Effector memory CD4-positive, alpha-beta T cell (primary cell): ENCODE measurements at regions not wholly inside any gene's neighbourhood (a gene's known extent, or its start where the extent isn't known, plus 50 kb on each side); places are given as distances from the start of the nearest gene placed in this dataset.
"Not testable (repeated sequence)": the region's sequence is repeated elsewhere in the genome, so short reads cannot be mapped to it uniquely, and the experiment has no call there.

Source experiments
- DNase-seq, 3 donors: peaks; one replicate each; pipeline ENCODE4 v3.0.0-alpha.2; 2020
- H3K27ac ChIP-seq: 2 replicates; pipeline ENCODE4 v1.7.0; 2013; ENCODE audit warnings: mild to moderate bottlenecking, low read length, moderate library complexity; ENCODE audit not compliant: insufficient read depth, poor library complexity, severe bottlenecking
- H3K27me3 ChIP-seq: replicated peaks from 2 replicates; pipeline ENCODE4 v1.7.0; 2013; ENCODE audit warnings: mild to moderate bottlenecking, low read length; ENCODE audit not compliant: insufficient read depth, control insufficient read depth, poor library complexity, severe bottlenecking
- H3K36me3 ChIP-seq: 2 replicates; pipeline ENCODE4 v1.7.0; 2013; ENCODE audit warnings: mild to moderate bottlenecking, low read length, moderate library complexity; ENCODE audit not compliant: control insufficient read depth, insufficient read depth
- H3K4me1 ChIP-seq: 2 replicates; pipeline ENCODE4 v1.7.0; 2013; ENCODE audit warnings: low read length, mild to moderate bottlenecking; ENCODE audit not compliant: control insufficient read depth, insufficient read depth, poor library complexity, severe bottlenecking
- H3K4me3 ChIP-seq: 2 replicates; pipeline ENCODE4 v1.7.0; 2013; ENCODE audit warnings: low read length, low read depth, mild to moderate bottlenecking; ENCODE audit not compliant: insufficient read depth, poor library complexity, severe bottlenecking
- H3K9me3 ChIP-seq: 2 replicates; pipeline ENCODE4 v1.7.0; 2013; ENCODE audit warnings: mild to moderate bottlenecking, low read length, moderate library complexity; ENCODE audit not compliant: control insufficient read depth

- DNase-seq = no peak
- no peaks in the 10 kb centered on the region for H3K9me3 ChIP-seq
- no peak overlapping the region for H3K27ac ChIP-seq
- H3K4me1 ChIP-seq = no peaks in the 10 kb centered on the region
- H3K4me3 ChIP-seq = no peak overlapping the region
- no peaks in the 10 kb centered on the region for H3K27me3 ChIP-seq
- no peaks in the 10 kb centered on the region for H3K36me3 ChIP-seq
Measured at GRCh38 chr2:16391986-16392385, 273.6 kb downstream of the CYRIA start.

DNA sequence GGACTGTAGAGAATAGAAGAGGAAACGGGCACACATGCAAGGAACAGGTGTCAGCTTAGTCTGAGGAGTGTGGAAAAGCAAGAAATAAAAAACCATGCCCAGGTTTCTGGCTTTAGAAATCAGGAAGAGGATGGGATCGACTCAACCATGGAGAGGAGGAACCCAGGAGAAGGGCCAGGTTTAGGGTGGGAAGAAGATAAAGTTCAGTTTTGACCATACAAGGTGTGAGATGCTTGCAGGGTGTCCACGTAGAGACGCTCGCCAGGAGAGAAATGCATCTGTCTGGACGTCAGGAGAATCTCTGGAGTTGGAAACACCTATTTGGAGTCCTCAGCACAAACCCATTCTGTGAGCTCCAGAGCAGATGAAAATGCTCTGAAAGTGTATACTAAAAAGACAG is 275.1 kb downstream of the CYRIA start:
- no peak for DNase-seq
- Histone ChIP-seq H3K9me3 (no peaks in the 10 kb centered on the region), H3K36me3 (no peaks in the 10 kb centered on the region), H3K27ac (no peak overlapping the region), H3K4me1 (no peaks in the 10 kb centered on the region), H3K27me3 (no peaks in the 10 kb centered on the region), H3K4me3 (no peak overlapping the region)

DNA sequence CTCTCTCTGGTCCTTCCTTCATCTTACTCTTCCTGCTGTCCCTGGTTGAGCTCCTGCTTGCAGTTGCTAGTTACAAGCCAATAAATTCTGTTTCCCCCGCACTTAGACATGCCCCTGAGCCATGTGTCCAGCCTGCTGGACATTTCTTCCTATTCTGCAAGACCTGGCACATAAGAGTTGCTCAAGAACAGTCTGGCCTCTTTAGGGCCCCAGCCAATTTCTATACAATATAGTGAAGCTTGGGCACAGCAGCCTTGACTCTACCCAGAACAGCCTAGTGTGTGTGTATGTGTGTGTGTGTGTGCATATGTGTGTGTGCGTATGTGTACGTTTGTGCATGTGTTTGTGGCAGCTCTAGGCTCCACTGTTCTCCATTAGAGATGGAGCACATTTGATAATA is 276.0 kb downstream of the CYRIA start:
- Histone ChIP-seq H3K4me3 (no peak overlapping the region), H3K36me3 (no peaks in the 10 kb centered on the region), H3K27me3 (no peaks in the 10 kb centered on the region), H3K27ac (no peak overlapping the region), H3K9me3 (no peaks in the 10 kb centered on the region), H3K4me1 (no peaks in the 10 kb centered on the region)
- DNase-seq = no peak

DNA sequence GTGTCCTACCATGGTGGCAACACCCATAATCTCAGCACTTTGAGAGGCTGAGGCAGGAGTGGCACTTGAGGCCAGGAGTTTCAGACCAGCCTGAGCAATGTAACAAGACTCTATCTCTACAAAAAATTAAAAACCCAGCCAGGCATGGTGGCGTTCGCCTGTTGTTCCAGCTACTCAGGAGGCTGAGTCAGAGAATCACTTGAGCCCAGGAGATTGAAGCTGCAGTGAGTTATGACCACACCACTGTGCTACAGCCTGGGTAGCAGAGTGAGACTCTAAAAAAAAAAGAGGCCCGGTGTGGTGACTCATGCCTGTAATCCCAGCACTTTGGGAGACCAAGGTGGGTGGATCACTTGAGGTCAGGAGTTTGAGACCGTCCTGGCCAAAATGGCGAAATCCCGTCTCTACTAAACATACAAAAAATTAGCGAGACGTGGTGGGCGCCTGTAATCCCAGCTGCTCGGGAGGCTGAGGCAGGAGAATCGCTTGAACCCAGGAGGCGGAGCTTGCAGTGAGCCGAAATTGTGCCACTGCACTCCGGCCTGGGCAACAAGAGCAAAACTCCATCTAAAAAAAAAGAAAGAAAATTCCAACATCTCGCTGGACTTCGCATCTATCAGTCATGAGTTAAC is 277.3 kb downstream of the CYRIA start:
- DNase-seq, H3K36me3 ChIP-seq, H3K27ac ChIP-seq, H3K4me1 ChIP-seq, H3K9me3 ChIP-seq, H3K27me3 ChIP-seq, H3K4me3 ChIP-seq: not testable (repeated sequence)

DNA sequence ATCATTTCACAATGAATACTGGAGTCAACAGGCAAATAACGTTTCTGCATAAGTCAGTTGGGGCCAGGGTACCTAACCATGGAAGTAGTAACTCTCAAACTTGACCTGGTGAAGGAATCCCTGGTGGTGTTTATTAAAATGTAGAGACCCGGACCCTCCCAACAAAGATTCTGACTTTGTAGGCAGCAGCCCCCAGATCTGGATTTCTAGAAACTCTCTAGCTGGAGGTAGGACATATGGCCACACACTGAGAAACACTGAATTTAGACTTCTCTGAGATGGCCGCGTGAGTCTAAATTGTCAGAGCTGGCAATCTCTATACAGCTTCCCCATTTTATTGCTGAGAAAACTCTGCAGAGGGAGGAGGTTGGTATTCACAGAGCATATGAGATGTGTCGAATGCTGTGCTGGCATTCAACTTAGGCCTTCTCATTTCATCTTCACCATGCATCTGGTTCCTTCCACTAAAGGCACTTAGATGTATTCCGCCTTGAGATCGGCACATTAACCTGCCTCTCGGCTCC is 278.1 kb downstream of the CYRIA start:
- no peak for DNase-seq
- H3K36me3 ChIP-seq = no peaks in the 10 kb centered on the region
- H3K4me3 ChIP-seq = no peak overlapping the region
- H3K27me3 ChIP-seq = no peaks in the 10 kb centered on the region
- no peak overlapping the region for H3K27ac ChIP-seq
- H3K4me1 ChIP-seq = no peaks in the 10 kb centered on the region
- no peaks in the 10 kb centered on the region for H3K9me3 ChIP-seq

DNA sequence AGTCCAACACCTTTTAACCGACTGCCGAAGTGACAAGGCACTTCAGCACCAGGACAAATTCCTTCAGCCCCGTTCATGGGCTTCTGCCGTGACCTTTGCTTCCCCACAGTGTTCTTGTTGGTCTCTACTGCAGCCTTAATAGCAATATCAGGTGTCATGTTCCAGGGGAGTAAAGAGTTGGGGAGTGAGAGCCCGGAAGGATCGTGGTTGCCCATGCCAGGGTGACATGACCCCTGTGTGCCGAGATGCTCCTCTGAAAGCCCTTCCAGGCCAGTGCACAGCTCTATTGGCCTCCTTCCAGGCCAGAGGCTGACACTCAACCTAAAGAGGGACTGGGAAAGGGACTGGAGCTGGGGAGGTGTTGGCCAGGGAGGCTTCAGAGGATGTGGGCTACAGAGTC is 279.2 kb downstream of the CYRIA start:
- Histone ChIP-seq H3K4me3 (no peak overlapping the region), H3K36me3 (no peaks in the 10 kb centered on the region), H3K9me3 (no peaks in the 10 kb centered on the region), H3K27me3 (no peaks in the 10 kb centered on the region), H3K4me1 (no peaks in the 10 kb centered on the region), H3K27ac (no peak overlapping the region)
- no peak for DNase-seq

- no peaks in the 10 kb centered on the region for H3K4me1 ChIP-seq
- H3K4me3 ChIP-seq = no peak overlapping the region
- no peaks in the 10 kb centered on the region for H3K9me3 ChIP-seq
- no peak for DNase-seq
- no peaks in the 10 kb centered on the region for H3K27me3 ChIP-seq
- H3K36me3 ChIP-seq = no peaks in the 10 kb centered on the region
- H3K27ac ChIP-seq = no peak overlapping the region
Measured at GRCh38 chr2:16386031-16386430, 279.6 kb downstream of the CYRIA start.

DNA sequence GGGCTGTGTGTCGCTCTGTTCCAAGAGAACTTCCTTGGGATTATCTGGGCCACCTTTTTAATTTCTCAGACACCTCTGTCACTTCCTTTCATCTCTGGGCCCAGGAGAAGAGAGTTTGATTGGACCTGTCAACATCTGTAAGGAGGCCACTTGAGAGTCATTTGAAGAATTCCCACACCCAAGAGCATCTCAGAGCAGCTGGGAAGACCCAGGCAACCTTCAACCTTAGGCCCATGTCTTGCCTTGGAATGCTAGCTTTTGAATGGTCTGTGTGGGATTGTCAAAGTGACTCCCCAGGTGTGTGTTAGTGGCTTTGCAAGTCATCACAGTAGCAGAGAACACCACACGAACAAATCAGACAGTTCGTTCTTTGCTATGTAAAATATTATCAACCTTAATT is 280.3 kb downstream of the CYRIA start:
- no peak for DNase-seq
- no peaks in the 10 kb centered on the region for H3K36me3 ChIP-seq
- H3K4me3 ChIP-seq = no peak overlapping the region
- no peaks in the 10 kb centered on the region for H3K4me1 ChIP-seq
- no peaks in the 10 kb centered on the region for H3K27me3 ChIP-seq
- no peaks in the 10 kb centered on the region for H3K9me3 ChIP-seq
- no peak overlapping the region for H3K27ac ChIP-seq

GRCh38 chr2:16383411-16383810 is 282.2 kb downstream of the CYRIA start:
- Histone ChIP-seq H3K27me3 (no peaks in the 10 kb centered on the region), H3K27ac (no peak overlapping the region), H3K36me3 (no peaks in the 10 kb centered on the region), H3K9me3 (no peaks in the 10 kb centered on the region), H3K4me1 (no peaks in the 10 kb centered on the region), H3K4me3 (no peak overlapping the region)
- DNase-seq = no peak

- Histone ChIP-seq H3K9me3 (no peaks in the 10 kb centered on the region), H3K27me3 (no peaks in the 10 kb centered on the region), H3K4me1 (no peaks in the 10 kb centered on the region)
Measured at GRCh38 chr2:16382451-16382850, 283.2 kb downstream of the CYRIA start.

More at GRCh38 chr2:16382451-16382850, 283.2 kb downstream of the CYRIA start:
- H3K4me3 ChIP-seq = no peak overlapping the region
- no peak overlapping the region for H3K27ac ChIP-seq
- H3K36me3 ChIP-seq = no peaks in the 10 kb centered on the region
- no peak for DNase-seq
